ENCODE measurements at regions not wholly inside any gene's neighbourhood (a gene's known extent, or its start where the extent isn't known, plus 50 kb on each side); places are given as distances from the start of the nearest gene placed in this dataset.

- Histone ChIP-seq H3K9me3 (no peaks in the 10 kb centered on the region), H3K36me3 (no peaks in the 10 kb centered on the region), H3K27me3 (no peaks in the 10 kb centered on the region), H3K27ac (no peak overlapping the region), H3K4me1 (no peaks in the 10 kb centered on the region), H3K4me3 (no peak overlapping the region)
- TF ChIP-seq CTCF (IDR thresholded peaks at IDR 0.05) (no peak), POLR2A (IDR thresholded peaks at IDR 0.05) (no peak)
- no peak for DNase-seq
Observed at GRCh38 chr10:61356354-61356753, 96.8 kb downstream of the TMEM26 start.

GRCh38 chr10:61355211-61355610 is 98.0 kb downstream of the TMEM26 start:
- TF ChIP-seq CTCF (IDR thresholded peaks at IDR 0.05) (no peak), POLR2A (IDR thresholded peaks at IDR 0.05) (no peak)
- H3K9me3 ChIP-seq = no peaks in the 10 kb centered on the region
- no peak overlapping the region for H3K27ac ChIP-seq
- DNase-seq = no peak
- H3K4me1 ChIP-seq = no peaks in the 10 kb centered on the region
- no peaks in the 10 kb centered on the region for H3K36me3 ChIP-seq
- H3K27me3 ChIP-seq = no peaks in the 10 kb centered on the region
- H3K4me3 ChIP-seq = no peak overlapping the region

- Histone ChIP-seq H3K4me1 (no peaks in the 10 kb centered on the region), H3K4me3 (no peak overlapping the region), H3K27me3 (no peaks in the 10 kb centered on the region), H3K9me3 (no peaks in the 10 kb centered on the region), H3K36me3 (no peaks in the 10 kb centered on the region), H3K27ac (no peak overlapping the region)
- no peak for TF ChIP-seq CTCF (IDR thresholded peaks at IDR 0.05)
- TF ChIP-seq POLR2A (IDR thresholded peaks at IDR 0.05) = no peak
- no peak for DNase-seq
Observed at GRCh38 chr10:61354401-61354975, 98.7 kb downstream of the TMEM26 start.

GRCh38 chr10:61350794-61351193 is 102.4 kb downstream of the TMEM26 start:
- no peak overlapping the region for H3K4me3 ChIP-seq
- no peaks in the 10 kb centered on the region for H3K27me3 ChIP-seq
- H3K27ac ChIP-seq = no peak overlapping the region
- H3K4me1 ChIP-seq = no peaks in the 10 kb centered on the region
- DNase-seq = no peak
- H3K36me3 ChIP-seq = no peaks in the 10 kb centered on the region
- no peaks in the 10 kb centered on the region for H3K9me3 ChIP-seq
- TF ChIP-seq POLR2A (IDR thresholded peaks at IDR 0.05) (no peak), CTCF (IDR thresholded peaks at IDR 0.05) (no peak)

- Histone ChIP-seq H3K36me3 (no peaks in the 10 kb centered on the region), H3K4me3 (no peak overlapping the region), H3K4me1 (no peaks in the 10 kb centered on the region), H3K9me3 (no peaks in the 10 kb centered on the region), H3K27me3 (no peaks in the 10 kb centered on the region), H3K27ac (no peak overlapping the region)
- TF ChIP-seq POLR2A (IDR thresholded peaks at IDR 0.05) (no peak), CTCF (IDR thresholded peaks at IDR 0.05) (no peak)
- DNase-seq = no peak
Observed at GRCh38 chr10:61350068-61350467, 103.1 kb downstream of the TMEM26 start.

All from Peyer's patch (tissue), 4 donors.